ENCODE measurements at regions not wholly inside any gene's neighbourhood (a gene's known extent, or its start where the extent isn't known, plus 50 kb on each side); places are given as distances from the start of the nearest gene placed in this dataset.

GRCh38 chr3:116939550-116939949 is 230.0 kb downstream of the TUSC7 start:
- H4K20me1 ChIP-seq (replicated peaks; ENCODE audit: control insufficient read depth, insufficient read depth, low read length), result no peaks in the 10 kb centered on the region

More at GRCh38 chr3:116939550-116939949, 230.0 kb downstream of the TUSC7 start:
- H2AFZ ChIP-seq (ENCODE audit: low read depth, low read length), result no peak overlapping the region
- no peaks in the 10 kb centered on the region for H3K4me1 ChIP-seq (replicated peaks in 1 of 2; ENCODE audit: control insufficient read depth in 2 of 2, insufficient read depth in 2 of 2, low read length in 2 of 2)
- ChIA-PET CTCF (ENCODE audit: low intra/inter-chr PET ratio) (no interaction called here), POLR2A (no interaction called here)
- in situ Hi-C loops (cut with MboI) (no loop called here), intact Hi-C loops (cut with micrococcal nuclease) (no loop called here)
- H3K4me2 ChIP-seq (ENCODE audit: insufficient read depth, low read length), result no peak overlapping the region
- no peaks in the 10 kb centered on the region for H3K27me3 ChIP-seq (ENCODE audit: control insufficient read depth in 2 of 2, insufficient read depth in 2 of 2, low read length in 2 of 2)
- H3K9me1 ChIP-seq (ENCODE audit: control insufficient read depth, insufficient read depth, low read length), result no peaks in the 10 kb centered on the region
- ATAC-seq (no peak), DNase-seq (ENCODE audit: extremely low read depth in 1 of 4, low spot score in 3 of 4) (no peak), FAIRE-seq (no peak)
- H3K79me2 ChIP-seq (ENCODE audit: control insufficient read depth, insufficient read depth, low read length), result no peaks in the 10 kb centered on the region
- BruUV-seq (replicated peaks), result no TSS peak
- TF ChIP-seq ZNF766 (CRISPR knock-in tag; conservative IDR thresholded peaks at IDR 0.05), result no peak
- no peak for TF ChIP-seq AFF4 (CRISPR knock-in tag; IDR thresholded peaks at IDR 0.05)
- no peak for TF ChIP-seq POLR2A (conservative IDR thresholded peaks at IDR 0.05)
- TF ChIP-seq NONO (IDR thresholded peaks at IDR 0.05; ENCODE audit: low read depth in 2 of 2, low read length in 1 of 2), result no peak
- TF ChIP-seq SP1 (CRISPR knock-in tag; IDR thresholded peaks at IDR 0.05), result no peak
- TF ChIP-seq SRSF1 (IDR thresholded peaks at IDR 0.05; ENCODE audit: low read depth, low read length), result no peak
- no peak for TF ChIP-seq TAF1 (IDR thresholded peaks at IDR 0.05; ENCODE audit: control insufficient read depth, extremely low read depth, insufficient read depth, low read length, severe bottlenecking)
- no peak for TF ChIP-seq RBM25 (IDR thresholded peaks at IDR 0.05; ENCODE audit: low read depth, low read length, severe bottlenecking)
- no peak for TF ChIP-seq RNF2 (IDR thresholded peaks at IDR 0.05)
- TF ChIP-seq POLR2AphosphoS2 (IDR thresholded peaks at IDR 0.05; ENCODE audit: low read length), result no peak
- no peak overlapping the region for H3K9ac ChIP-seq (ENCODE audit: insufficient read depth in 1 of 2, low read depth in 2 of 2, low read length in 2 of 2)
- H3K9me3 ChIP-seq (replicated peaks; ENCODE audit: control insufficient read depth, insufficient read depth, low read depth, low read length), result no peaks in the 10 kb centered on the region
- no peaks in the 10 kb centered on the region for H3K36me3 ChIP-seq (ENCODE audit: control insufficient read depth, insufficient read depth, low read length)
- H3K27ac ChIP-seq (ENCODE audit: extremely low read depth, low read depth, low read length), result no peak overlapping the region
- H3K4me3 ChIP-seq, result no peak overlapping the region

All from K562 (cell line).